GM19463 (cell line): ENCODE measurements at regions not wholly inside any gene's neighbourhood (a gene's known extent, or its start where the extent isn't known, plus 50 kb on each side); places are given as distances from the start of the nearest gene placed in this dataset.

ENCODE experiments used
- ATAC-seq: cut with Tn5 transposase; IDR thresholded peaks from one replicate; pipeline ENCODE4 v1.9.1; 2021; ENCODE audit warnings: mild to moderate bottlenecking, moderate library complexity; ENCODE audit not compliant: unreplicated experiment

GRCh38 chr11:33560729-33561128, 139.9 kb downstream of the C11orf91 start:
- no peak for ATAC-seq

- no peak for ATAC-seq
These were observed 141.1 kb downstream of the C11orf91 start for GRCh38 chr11:33559567-33559966.

- no peak for ATAC-seq
These were observed 142.5 kb downstream of the C11orf91 start for GRCh38 chr11:33558097-33558496.

GRCh38 chr11:33557201-33557600, 143.4 kb downstream of the C11orf91 start:
- no peak for ATAC-seq

- no peak for ATAC-seq
These were observed 146.4 kb downstream of the C11orf91 start for GRCh38 chr11:33554219-33554618.

GRCh38 chr11:33553486-33553885, 147.1 kb downstream of the C11orf91 start:
- ATAC-seq: no peak

GRCh38 chr11:33552756-33553155, 147.9 kb downstream of the C11orf91 start:
- ATAC-seq: no peak

- ATAC-seq: no peak
These were observed 149.6 kb downstream of the C11orf91 start for GRCh38 chr11:33551051-33551450.

- ATAC-seq: no peak
These were observed 151.1 kb downstream of the C11orf91 start for GRCh38 chr11:33549483-33549882.

- no peak for ATAC-seq
These were observed 154.7 kb downstream of the C11orf91 start for GRCh38 chr11:33545931-33546330.

GRCh38 chr11:33544593-33545373, 155.8 kb downstream of the C11orf91 start:
- ATAC-seq: no peak

GRCh38 chr11:33543823-33544222, 156.8 kb downstream of the C11orf91 start:
- no peak for ATAC-seq

- ATAC-seq: peak; percentile 47
These were observed 157.7 kb downstream of the C11orf91 start for GRCh38 chr11:33542921-33543320.

GRCh38 chr11:33540946-33541915, 159.4 kb downstream of the C11orf91 start:
- ATAC-seq: no peak

- no peak for ATAC-seq
These were observed 160.2 kb downstream of the C11orf91 start for GRCh38 chr11:33540427-33540826.

- ATAC-seq: no peak
These were observed 160.9 kb downstream of the C11orf91 start for GRCh38 chr11:33539751-33540150.

GRCh38 chr11:33538726-33539125, 161.9 kb downstream of the C11orf91 start:
- no peak for ATAC-seq

GRCh38 chr11:33536178-33536577, 164.4 kb downstream of the C11orf91 start:
- ATAC-seq: no peak

- ATAC-seq: no peak
These were observed 166.1 kb downstream of the C11orf91 start for GRCh38 chr11:33534575-33534974.

- ATAC-seq: no peak
These were observed 167.1 kb downstream of the C11orf91 start for GRCh38 chr11:33533386-33534052.

GRCh38 chr11:33532720-33533385, 167.8 kb downstream of the C11orf91 start:
- ATAC-seq: no peak
